Activated T-cell treated with anti-CD3 and anti-CD28 coated beads for 4 hours (primary cell): ENCODE measurements at regions not wholly inside any gene's neighbourhood (a gene's known extent, or its start where the extent isn't known, plus 50 kb on each side); places are given as distances from the start of the nearest gene placed in this dataset.

Experiments
- DNase-seq: peaks from one replicate; pipeline ENCODE4 v3.0.0-alpha.2; 2020

DNA sequence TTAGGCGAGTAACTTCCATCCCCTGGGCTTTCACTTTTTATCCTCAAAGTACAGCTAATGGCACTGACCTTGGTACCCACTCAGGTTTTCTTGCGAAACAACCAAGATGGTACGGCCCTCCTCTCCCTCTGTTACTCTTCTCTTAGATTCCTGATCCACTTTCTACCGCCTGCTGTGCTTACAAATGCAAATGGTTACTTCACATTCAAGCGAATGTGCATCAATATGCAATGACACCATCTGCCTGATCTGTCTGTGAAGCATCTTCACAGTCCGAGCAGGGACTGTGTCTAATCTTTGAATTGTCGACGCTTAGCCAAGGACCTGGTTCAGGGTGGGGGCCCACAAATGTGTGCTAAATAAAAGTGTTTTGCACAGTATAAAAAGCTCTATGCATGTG, 112.2 kb downstream of the TRIB2 start:
- DNase-seq, result no peak

DNA sequence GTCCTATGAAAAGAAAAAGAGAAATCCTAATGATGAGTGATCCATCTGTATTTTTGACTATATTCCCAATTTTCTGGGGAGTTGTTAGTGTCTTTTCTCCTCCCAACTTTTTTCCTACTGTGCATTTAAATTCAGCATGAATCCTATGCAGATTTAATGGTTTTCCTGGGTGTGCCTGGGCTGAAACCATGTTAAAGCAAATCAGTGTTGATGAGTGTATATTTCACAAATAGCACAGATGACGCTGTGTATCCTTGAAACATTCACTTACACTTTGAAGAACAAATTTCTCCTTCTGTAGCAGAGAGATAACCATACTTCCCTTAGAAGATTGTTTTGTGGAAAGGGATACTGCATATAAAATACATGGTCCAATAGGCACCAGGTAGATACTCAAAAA, 114.3 kb downstream of the TRIB2 start:
- DNase-seq, result no peak

DNA sequence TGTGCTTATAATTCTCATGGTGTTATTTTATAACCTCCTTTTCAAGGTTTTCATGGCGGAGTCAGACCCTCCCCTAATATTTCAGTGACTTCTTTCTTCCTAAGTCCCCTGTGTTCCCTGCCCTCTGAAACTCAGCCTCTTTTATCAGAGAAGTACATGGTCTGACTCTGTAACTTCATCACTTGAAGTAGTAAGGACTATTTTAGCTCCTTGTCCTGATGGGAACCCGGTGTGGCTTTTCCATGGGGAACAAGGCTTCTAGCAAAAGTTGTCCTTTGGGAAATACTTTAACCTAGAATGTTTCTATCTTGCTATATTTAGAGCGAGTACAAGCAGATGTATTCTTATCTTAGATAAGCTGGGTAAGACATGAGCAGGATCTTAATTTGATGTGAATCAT, 117.5 kb downstream of the TRIB2 start:
- DNase-seq, result no peak

DNA sequence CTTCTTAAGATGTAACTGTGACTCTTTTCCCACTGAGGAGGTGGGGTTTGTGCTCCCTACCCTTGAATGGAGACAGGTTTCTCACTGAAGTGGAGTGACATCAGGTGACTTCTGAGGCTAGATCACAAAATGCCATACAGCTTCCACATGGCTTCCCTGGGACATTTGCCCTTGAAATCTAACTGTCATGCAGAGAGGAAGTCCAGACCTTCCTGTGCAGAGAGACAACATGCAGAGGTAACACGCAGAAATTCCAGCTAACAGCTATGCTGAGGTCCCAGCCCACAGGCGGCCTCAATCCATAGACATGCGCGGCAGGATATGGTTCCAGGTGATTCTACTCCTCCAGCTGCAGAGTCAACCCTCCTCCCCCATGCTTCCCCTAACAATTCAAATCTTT, 119.0 kb downstream of the TRIB2 start:
- DNase-seq, result no peak

DNA sequence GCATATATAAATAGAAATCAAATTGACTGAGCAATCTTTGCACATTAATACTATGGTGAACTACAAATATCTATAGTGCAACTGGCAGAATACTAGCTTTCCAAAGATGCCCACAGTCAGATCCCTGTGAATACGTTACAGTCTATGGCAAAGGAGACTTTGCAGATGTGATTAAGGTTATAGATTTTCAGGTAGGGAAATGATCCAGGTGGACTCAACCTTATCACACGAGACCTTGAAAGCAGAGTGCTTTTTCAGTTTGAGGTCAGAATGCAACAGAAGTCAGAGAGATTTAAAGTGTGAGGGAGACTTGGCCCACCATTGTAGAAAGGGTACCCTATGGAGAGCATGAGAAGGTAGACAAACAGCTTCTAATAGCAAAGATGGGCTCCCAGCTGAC, 122.6 kb downstream of the TRIB2 start:
- DNase-seq, result no peak

DNA sequence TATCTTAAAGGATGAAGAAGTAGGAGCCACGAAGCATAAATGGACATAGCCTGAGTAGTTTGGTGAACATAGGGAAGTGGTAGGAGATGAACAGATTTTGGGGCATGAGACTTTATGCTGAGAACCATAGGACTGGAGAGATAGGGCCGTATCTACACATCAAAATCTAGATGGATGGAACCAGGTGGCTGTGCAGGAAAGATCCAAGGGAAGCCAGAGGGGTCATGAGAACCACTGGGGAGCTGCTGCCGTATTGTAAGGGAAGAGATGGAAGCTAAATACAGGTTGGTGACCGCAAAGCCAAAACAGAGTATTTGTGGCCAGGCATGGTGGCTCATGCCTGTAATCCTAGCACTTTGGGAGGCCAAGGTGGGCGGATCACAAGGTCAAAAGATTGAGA, 124.3 kb downstream of the TRIB2 start:
- DNase-seq, result no peak

DNA sequence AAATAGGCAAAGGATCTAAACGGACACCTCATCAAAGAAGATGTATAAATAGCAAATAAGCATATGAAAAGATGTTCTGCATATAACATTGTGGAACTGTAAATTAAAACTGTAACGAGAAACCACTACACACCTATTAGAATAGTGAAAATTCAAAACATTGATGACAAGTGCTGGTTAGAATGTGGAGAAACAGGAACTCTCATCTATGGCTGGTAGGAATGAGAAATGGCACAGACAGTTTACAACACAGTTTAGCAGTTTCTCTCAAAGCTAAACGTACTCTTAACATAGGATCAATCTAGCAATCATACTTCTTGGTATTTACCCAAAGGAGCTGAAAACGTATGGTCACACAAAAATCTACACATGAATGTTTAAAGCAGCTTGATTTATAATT, 126.2 kb downstream of the TRIB2 start:
- no peak for DNase-seq

DNA sequence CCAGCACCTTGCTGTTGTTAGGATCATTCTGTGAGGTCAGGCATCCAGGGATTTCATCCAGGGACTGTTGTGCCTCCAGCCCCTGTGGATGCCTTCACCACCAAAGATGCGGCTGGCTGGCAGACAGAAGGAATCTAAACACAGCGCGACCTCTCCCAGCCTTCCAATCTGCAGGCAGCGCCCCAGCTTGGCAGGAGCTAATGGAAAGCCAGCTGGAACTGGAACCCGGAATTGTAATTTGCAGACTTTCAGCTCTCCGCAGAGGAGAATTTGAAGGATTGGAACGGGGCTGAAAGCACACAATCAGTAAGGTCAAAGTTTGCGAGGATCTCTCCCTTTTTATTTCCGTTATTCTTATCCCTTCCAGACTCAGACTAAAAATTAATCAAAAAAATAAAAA, 127.8 kb downstream of the TRIB2 start:
- no peak for DNase-seq

DNA sequence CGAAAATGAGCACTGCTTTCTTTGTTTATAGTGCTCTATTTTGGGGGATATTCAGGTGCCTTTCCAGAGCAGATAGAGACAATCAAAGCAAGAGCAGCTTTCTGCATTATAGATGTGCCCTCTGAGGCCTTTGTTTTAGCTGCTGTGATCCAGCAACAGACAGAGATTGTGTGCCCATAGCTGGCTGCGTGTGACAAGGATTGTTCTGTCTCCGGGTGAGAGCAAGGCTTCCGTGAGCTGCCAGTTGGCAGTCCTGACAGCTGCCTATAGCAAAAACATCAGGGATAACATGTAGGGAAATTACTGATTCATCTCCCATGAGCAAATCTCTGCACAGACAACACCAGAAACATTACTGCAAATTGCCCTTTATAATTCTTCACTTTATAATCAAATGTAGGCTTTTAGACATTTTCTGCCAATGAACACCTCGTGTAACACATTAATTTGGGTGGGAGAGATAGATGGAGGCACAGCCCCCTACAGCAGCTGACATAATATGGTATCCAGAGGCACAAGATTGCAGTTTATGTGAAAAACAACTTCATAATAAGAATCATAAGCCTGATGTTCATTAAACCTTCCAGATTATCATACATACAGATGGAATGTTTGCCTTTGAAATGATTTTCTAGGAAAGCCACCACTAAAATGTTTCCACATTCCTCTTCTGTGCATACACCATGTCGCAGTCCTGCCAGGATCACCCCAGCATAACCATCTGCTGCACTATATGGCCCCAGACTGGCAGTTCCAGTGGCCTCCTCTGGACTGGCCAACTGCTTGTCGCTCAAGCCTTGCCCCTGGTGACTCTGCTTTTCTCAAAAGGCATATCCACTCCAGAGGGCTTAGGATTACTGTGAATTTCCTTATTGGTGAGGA, 131.2 kb downstream of the TRIB2 start:
- DNase-seq, result no peak

DNA sequence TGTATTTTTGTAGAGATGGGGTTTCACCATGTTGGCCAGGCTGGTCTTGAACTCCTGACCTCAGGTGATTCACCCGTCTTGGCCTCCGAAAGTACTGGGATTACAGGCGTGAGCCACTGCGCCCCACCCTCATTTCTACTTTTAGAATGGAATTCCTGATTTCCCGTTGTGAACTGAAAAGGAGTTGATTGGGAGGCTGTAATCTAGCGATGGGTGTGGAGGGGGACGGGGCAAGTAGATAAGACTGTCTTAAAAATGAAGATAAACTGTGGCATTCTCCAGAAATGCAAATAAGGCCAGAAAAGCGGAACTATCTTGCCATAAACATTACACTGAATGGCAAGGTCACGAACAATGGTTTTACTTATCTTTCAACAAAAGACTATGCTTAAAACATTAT, 135.4 kb downstream of the TRIB2 start:
- DNase-seq, result no peak

DNA sequence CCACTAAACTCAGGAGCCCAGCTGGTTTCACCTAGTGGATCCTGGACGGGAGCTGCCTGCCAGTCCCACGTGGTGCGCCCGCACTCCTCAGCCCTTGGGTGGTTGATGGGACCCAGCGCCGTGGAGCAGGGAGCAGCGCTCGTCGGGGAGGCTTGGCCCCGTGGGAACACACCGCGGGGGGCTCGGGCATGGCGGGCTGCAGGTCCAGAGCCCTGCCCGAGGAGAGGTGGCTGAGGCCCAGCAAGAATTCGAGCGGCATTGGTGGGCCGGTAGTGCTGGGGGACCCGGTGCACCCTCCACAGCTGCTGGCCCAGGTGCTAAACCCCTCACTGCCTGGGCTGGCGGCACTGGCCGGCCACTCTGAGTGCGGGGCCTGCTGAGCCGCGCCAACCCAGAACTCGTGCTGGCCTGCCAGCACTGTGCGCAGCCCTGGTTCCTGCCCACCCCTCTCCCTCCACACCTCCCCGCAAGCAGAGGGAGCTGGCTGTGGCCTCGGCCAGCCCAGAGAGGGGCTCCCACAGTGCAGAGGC, 137.3 kb downstream of the TRIB2 start:
- DNase-seq, result no peak

DNA sequence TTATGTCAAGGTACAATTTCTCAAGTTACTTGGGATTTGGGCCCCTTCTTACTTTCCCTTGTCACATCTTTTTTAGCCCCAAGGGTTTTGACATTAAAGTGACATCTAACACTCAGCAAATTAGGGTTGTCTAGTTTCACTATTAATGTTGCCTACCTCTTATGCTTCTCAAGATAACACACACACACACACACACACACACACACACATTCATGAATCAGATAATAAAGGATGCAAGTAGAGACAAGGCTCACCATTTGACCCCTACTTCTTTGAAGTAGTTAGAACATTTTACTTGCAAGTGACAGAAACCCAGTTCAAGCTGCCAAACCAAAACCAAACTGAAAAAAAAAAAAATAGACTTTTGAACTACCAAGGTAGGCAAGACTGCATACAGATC, 138.8 kb downstream of the TRIB2 start:
- no peak for DNase-seq

DNA sequence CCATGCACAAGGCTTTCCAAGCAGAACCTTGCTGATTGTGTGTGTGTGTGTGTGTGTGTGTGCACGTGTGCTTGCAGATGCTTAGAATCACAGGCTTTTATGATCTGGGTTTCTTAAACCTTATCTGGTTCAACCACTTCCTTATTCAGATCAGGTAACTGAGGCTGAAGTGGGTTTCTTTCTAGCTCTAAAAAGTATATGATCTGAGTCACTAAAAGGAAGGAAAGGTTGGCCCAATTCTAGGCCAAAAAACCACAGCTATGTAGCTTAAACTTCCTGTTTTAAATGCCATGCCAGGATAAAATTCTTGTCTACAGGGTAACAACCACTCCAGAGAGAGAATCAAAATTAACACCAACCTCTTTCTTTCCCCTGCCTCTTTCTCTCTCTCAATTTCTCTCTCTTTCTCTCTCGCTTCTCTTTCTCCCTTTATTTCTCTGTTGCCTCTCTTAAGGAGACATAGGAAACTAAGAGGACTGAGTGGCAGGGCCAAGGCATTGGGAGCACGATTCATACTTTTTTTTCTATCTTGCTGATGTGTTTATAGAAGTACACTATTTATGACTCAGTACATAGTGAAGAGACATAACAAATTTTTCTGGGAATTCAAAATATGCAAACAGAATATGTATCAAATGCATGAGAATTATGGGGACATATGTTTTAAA, 140.3 kb downstream of the TRIB2 start:
- DNase-seq, result no peak

DNA sequence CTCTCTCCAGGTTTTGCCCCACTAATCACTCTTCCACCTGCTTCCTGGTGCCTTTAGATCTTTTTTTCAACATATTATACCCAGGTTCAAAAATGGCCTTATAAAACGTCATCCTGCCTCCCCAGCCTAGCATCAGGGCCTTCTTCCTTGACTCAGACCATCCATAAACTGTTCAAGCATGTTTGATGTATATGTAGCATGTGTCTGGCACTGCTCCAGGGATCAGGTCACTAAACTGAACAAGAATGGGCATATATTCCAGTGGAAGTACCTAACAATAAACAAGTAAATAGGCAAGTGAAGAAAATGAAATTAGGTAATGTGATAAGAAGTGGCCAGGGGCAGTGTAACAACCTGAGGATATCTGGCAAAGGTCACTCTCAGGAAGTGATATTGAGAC, 141.2 kb downstream of the TRIB2 start:
- no peak for DNase-seq

DNA sequence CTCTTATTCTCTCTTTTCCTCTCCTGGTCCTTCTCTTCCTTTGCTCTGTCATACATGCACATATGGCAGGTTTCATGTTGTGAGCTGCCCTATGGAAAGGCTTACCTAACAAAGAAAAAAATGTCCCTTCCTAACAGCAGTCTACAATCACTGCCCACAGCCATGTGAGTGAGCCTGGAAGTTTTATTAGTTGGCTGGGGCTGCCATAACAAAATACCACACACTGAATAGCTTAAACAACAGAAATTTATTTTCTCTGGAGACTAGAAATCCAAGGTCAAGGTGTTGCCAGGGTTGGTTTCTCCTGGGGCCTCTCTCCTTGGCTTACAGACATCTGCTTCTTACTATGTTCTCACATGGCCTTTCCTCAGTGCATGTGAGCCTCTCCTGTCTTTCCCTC, 142.1 kb downstream of the TRIB2 start:
- DNase-seq, result no peak

DNA sequence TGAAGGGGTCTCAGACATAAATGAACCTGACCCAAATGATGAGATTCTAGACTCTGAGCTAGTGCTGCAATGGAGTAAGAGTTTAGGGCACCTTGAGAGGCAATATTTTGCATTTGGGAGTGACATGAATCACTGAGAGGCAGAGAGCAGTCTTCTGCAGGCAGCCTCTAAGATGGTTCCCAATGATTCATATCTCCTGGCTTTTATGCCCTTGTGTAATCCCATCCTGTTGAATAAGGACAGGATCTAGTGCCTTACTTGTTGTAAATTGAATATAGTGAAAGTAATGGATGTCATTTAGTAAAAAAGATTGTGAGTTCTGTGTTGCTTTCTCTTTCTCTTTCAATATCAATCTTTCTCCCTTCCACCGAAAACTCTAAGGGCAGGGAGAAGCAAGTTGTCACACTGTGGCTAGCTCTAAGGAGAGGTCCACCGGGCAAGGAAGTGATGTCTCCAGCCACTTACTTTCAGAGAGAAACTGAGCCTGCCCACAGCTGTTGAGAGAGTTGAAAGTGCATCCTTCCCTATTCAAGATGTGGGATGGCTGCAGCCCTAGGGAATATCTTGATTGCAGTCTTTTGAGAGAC, 144.7 kb downstream of the TRIB2 start:
- no peak for DNase-seq

DNA sequence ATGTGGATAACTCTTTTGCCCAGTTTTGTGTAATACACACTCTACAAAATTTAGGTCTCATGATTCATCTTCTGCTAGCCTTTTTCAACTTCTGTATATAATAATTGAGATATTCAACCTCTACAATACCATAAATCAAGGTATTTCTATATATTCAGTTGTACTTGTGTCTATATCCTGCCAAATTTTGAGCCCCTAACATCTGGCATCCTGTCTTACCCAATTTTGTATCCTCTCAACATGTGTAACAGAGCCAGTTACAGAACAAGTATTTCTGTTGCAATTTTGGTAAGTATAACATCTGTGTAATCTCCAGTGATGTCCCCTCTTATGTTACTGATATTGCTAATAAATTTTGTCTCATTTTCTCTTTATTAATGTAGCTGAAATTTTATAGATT, 145.8 kb downstream of the TRIB2 start:
- DNase-seq, result no peak

DNA sequence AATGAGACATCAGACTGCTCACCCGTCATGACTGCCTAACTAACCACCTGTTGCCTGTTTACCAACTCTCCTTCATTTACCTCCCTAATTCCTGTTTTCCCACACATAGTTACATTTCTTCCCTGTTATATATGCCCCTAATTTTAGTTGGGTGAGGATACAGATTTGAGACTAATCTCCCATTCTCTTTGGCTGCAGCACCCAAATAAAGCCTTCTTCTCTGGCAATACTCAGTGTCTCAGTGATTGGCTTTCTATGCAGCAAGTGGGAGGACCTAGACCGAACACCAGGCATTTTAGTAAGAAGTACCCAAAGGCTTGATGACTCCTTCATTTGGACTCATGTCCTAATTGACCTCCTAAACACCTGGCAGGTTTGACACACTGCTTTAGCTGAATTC, 147.2 kb downstream of the TRIB2 start:
- no peak for DNase-seq

DNA sequence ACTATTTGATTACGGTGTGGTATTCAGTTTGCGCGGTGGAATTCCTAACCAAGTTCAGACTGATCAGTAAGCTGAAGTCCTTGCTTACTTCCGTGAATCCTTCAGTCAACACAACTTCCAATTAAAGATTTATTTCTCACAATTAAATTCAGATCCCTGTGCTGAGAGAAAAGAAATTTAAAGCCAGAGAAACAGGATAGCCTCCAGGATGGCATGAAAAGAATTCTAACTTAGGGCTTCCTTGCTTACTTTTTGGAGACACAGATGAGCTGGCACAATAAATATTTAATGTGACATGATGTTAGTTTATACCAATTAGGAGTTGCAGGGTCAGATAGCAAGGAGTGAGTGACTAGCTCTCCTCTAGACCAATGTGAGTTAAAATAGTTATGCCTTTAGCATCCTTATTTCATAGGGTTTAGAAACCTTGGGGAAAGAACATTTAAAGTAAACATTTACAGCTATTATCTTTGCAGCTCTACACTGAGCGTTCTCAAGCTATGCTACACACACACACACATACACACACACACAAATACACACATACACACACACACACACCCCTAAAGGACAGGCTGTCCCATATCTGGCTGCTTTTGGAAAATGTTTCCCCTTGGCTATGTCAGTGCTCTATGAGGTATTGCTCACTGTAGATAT, 151.0 kb downstream of the TRIB2 start:
- no peak for DNase-seq

DNA sequence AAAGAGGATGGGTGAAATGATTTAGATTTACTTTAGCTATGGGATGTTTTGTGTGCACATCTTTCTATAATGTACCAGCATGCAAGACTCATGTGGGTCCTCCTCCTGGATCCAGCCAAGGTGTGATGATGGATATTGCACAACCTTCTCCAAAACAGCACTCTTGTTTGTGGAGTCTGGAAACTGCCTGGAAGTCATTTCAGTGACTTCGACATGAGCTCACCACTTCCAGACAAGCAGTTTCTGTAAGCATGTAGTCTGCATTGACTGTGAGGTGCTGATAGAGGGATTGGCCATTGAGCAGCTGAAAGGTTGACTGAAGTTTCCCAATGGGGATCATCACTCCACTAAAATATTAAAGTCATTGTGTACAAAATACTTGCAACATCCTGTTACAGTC, 154.0 kb downstream of the TRIB2 start:
- no peak for DNase-seq

DNA sequence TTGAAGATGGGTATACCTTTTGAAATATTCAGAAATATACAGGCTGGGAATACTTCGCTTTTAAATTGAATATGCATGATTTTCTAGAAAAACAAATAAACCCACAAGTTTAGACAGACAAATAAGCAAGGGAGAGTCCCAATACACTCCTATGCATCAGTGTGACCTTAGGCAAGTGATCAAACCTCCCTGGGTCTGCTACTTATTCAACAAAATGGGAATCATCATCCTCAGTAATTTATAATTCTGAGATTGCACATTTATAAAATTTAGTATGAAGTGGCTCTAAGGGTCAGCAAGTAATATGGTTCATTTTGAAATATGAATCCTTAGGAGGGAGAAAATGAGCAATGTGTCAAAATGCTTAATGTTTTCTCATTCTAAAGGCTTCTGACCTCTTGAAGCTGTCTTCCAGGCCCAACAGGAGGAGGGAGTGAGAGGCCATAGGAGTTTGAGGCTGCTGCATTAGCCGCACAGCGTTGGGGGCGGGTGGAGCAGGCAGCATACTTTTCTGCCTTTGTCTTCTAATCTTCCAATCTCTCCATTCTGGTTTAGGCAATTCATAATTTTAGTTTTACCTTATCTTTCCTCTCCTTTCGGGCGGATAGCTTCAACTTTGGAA, 155.1 kb downstream of the TRIB2 start:
- no peak for DNase-seq

DNA sequence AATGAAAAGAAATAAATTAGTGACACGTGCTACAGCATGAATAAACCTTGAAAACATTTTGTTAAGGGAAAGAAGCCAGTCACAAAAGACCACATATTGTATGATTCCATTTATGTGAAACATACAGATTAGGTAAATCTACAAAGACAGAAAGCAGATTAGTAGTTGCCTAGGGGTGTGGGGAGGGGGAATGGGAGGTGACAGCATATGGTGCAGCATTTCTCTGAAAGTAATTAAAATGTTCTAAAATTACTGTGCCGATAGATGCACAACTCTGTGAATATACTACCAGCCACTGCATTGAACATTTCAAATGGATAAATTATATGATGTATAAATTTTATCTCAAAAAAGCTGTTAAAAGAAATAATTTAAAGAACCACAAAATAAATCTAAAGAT, 161.0 kb downstream of the TRIB2 start:
- DNase-seq, result no peak

DNA sequence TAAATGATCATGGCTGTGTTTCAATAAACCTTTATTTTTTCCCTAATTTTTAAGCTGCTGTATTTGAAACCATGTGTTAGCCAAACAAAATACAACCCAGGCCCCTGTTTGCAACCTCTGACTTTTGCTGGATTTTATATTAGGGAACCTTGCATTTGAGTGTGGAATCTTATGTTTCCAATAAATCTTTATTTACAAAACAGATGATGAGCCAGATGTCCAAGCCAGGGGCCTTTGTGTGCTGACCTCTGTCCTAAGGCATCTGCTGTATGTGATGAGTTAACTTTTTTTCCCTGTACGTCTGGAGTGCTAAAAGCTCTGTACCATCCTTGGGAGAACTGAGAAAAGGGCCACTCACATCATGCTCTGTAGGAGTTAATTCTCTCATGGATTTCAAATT, 162.9 kb downstream of the TRIB2 start:
- no peak for DNase-seq
